Caki2 (cell line): ENCODE measurements at regions not wholly inside any gene's neighbourhood (a gene's known extent, or its start where the extent isn't known, plus 50 kb on each side); places are given as distances from the start of the nearest gene placed in this dataset.

Experiments
- DNase-seq: peaks from one replicate; pipeline ENCODE4 v3.0.0-alpha.2; 2015; ENCODE audit warnings: low read depth
- in situ Hi-C: cut with HindIII; loops from 2 replicates; pipeline ENCODE4 v1.10.0; 2016; ENCODE audit warnings: low sequenced_read_pairs, low pct_unique_long_range_greater_than_20kb, mixed read lengths

GRCh38 chr22:26860301-26860700 is 202.9 kb downstream of the MIAT start:
- in situ Hi-C loops, result no loop called here

GRCh38 chr22:26865021-26865420 is 207.6 kb downstream of the MIAT start:
- DNase-seq, result no peak
- in situ Hi-C loops, result no loop called here

More at GRCh38 chr22:26860301-26860700, 202.9 kb downstream of the MIAT start:
- no peak for DNase-seq

GRCh38 chr22:26883393-26883792 is 226.0 kb downstream of the MIAT start:
- in situ Hi-C loops, result no loop called here
- DNase-seq, result no peak

- in situ Hi-C loops, result no loop called here
Observed at GRCh38 chr22:26884921-26885320, 227.5 kb downstream of the MIAT start.

GRCh38 chr22:26885441-26886261 is 228.3 kb downstream of the MIAT start:
- DNase-seq, result no peak
- in situ Hi-C loops, result no loop called here

More at GRCh38 chr22:26884921-26885320, 227.5 kb downstream of the MIAT start:
- DNase-seq, result no peak

GRCh38 chr22:26887456-26887855 is 230.1 kb downstream of the MIAT start:
- peak; percentile 83 for DNase-seq
- in situ Hi-C loops, result no loop called here

- in situ Hi-C loops, result no loop called here
- DNase-seq, result no peak
Observed at GRCh38 chr22:26887916-26888315, 230.5 kb downstream of the MIAT start.

GRCh38 chr22:26888887-26889286 is 231.5 kb downstream of the MIAT start:
- DNase-seq, result no peak
- in situ Hi-C loops, result no loop called here

GRCh38 chr22:26889802-26890201 is 232.4 kb downstream of the MIAT start:
- DNase-seq, result no peak
- in situ Hi-C loops, result no loop called here

GRCh38 chr22:26890870-26891269 is 233.5 kb downstream of the MIAT start:
- DNase-seq, result peak; percentile 56
- in situ Hi-C loops, result no loop called here

GRCh38 chr22:26891429-26891828 is 234.0 kb downstream of the MIAT start:
- in situ Hi-C loops, result no loop called here
- no peak for DNase-seq

- in situ Hi-C loops, result no loop called here
- peak; percentile 42 for DNase-seq
Observed at GRCh38 chr22:26892166-26893041, 235.0 kb downstream of the MIAT start.

- peak; percentile 18 for DNase-seq
- in situ Hi-C loops, result no loop called here
Observed at GRCh38 chr22:26893173-26894110, 236.1 kb downstream of the MIAT start.

- no peak for DNase-seq
- in situ Hi-C loops, result no loop called here
Observed at GRCh38 chr22:26894362-26894761, 237.0 kb downstream of the MIAT start.

GRCh38 chr22:26894766-26895485 is 237.5 kb downstream of the MIAT start:
- DNase-seq, result peak; percentile 87
- in situ Hi-C loops, result no loop called here

GRCh38 chr22:26897384-26897783 is 240.0 kb downstream of the MIAT start:
- in situ Hi-C loops, result no loop called here

GRCh38 chr22:26898946-26899605 is 241.7 kb downstream of the MIAT start:
- no peak for DNase-seq
- in situ Hi-C loops, result no loop called here

More at GRCh38 chr22:26897384-26897783, 240.0 kb downstream of the MIAT start:
- DNase-seq, result no peak
